ENCODE measurements at regions not wholly inside any gene's neighbourhood (a gene's known extent, or its start where the extent isn't known, plus 50 kb on each side); places are given as distances from the start of the nearest gene placed in this dataset.

DNA sequence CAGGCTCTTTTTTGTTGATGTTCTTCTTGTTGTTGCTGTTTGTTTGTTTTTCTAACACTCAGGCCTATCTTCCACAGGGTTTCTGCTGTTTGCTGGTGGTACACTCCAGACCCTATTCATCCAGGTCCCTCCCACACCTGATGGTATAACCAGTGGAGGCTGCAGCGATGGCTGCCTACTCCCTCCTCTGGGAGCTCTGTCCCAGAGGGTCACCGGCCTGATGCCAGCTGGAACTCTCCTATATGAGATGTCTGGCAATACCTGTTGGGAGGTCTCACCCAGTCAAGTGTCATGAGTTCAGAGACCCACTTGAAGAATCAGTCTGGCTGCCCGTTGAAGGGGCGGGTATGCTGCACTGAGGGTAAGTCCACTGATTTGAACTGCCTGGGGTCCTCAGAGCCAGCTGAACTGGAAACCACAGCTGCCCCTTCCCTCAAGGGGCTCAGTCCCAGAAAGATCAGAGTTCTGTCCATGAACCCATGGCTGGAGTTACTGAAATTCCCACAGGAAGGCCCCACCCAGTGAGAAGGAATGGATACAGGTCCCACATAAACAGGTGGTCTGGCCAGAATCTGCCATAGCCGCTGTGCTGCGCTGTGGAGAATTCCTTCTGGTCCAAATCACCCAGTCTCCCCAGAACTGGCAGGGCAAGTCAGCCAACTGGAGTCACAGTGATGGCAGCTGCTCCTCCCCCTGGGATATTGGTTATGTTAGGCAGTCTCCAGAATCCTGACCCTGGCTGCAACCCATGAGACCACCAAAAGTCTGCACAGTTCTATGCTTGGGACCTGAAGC is 664.4 kb downstream of the FRK start:
- no peak for DNase-seq

GRCh38 chr6:115393821-115394220 is 666.9 kb downstream of the FRK start:
- DNase-seq = no peak

DNA sequence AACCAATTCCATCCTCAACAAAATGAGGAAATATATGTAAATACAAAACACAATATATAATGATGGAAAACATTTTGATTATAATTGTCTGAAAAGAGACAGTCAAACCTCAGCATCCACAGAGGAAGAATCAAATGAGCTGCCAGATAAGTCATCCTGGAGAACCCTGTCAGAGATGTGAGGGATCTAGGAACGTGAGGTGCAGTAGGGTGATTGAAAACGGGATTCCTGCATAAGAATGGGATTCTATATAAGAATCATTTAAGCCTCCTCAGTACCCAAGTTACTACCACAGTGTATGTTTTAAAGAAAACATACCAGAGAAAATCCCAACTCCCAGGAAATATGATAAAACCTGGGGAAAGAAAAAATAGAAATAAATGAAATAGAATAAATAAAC is 690.5 kb downstream of the FRK start:
- DNase-seq = no peak

DNA sequence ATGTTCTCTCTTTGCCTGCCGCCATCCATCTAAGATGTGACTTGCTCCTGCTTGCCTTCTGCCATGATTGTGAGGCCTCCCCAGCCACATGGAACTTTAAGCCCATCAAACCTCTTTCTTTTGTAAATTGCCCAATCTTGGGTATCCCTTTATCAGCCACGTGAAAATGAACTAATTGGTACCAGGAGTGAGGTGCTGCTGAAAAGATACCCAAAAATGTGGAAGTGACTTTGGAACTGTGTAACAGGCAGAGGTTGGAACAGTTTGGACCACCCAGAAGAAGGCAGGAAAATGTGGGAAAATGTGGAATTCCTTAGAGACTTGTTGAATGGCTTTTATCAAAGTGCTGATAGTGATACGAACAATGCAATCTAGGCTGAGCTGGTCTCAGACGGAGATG is 694.9 kb downstream of the FRK start:
- DNase-seq = no peak

- no peak for DNase-seq
These were observed 697.3 kb downstream of the FRK start for GRCh38 chr6:115363379-115363778.

DNA sequence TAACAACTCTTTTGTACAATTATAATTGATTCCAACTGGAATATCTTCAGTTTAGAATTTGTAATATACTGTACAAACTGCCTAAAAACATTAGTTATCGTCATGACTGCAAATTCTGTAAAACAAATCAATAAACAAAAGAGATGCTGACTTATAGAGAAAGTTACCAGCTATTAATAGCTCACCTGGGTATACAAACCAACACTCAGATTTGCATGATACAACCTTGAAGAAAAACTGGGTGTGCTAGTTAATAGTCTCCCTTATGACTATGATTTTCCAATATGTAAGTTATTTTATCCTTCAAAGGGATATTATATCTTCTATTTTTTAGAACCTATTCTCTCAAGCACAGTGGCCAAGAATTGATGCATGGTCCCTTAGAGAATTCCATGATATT is 698.5 kb downstream of the FRK start:
- no peak for DNase-seq

GRCh38 chr6:115360602-115361325 is 699.9 kb downstream of the FRK start:
- peak; percentile 55 for DNase-seq

DNA sequence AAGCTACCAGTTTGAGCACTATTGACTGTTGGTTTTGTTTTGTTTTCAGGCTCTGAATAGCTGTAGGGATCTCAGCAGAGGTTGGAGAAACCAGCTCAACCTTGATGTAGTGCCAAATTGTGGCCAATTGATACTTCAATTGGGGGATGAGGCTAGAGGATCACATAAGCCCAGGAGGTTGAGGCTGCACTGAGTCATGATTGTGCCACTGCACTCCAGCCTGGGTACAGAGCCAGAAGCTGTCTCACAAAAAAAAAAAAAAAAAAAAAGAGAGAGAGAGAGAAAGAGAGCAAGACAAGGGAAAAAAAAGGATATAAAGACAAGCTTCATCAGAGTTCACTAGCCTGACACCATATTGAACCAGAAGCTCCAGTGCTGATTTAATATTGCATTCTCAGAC is 702.1 kb downstream of the FRK start:
- no peak for DNase-seq

GRCh38 chr6:115356371-115356770 is 704.3 kb downstream of the FRK start:
- no peak for DNase-seq

- no peak for DNase-seq
These were observed 737.7 kb downstream of the FRK start for GRCh38 chr6:115323001-115323400.

GRCh38 chr6:115319823-115320222 is 740.9 kb downstream of the FRK start:
- no peak for DNase-seq

GRCh38 chr6:115310156-115310555 is 750.5 kb downstream of the FRK start:
- no peak for DNase-seq

DNA sequence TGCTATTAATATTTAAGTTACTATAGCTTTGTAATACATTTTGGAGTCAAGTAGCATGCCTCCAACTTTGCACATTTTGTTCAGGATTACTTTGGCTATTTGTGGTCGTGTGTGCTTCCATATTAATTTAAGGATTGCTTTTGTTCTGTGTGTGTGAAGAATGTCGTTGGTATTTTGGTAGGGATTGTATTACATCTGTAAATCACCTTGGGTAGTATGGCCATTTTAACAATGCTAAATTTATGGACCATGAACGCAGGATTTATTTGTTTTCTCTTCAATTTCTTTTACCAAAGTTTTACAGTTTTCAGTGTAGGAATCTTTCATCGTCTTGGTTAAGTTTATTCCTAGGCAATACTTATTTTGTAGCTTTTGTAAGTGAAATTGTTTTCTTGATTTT is 758.0 kb downstream of the FRK start:
- no peak for DNase-seq

- DNase-seq = no peak
These were observed 773.2 kb downstream of the FRK start for GRCh38 chr6:115287467-115287866.

DNA sequence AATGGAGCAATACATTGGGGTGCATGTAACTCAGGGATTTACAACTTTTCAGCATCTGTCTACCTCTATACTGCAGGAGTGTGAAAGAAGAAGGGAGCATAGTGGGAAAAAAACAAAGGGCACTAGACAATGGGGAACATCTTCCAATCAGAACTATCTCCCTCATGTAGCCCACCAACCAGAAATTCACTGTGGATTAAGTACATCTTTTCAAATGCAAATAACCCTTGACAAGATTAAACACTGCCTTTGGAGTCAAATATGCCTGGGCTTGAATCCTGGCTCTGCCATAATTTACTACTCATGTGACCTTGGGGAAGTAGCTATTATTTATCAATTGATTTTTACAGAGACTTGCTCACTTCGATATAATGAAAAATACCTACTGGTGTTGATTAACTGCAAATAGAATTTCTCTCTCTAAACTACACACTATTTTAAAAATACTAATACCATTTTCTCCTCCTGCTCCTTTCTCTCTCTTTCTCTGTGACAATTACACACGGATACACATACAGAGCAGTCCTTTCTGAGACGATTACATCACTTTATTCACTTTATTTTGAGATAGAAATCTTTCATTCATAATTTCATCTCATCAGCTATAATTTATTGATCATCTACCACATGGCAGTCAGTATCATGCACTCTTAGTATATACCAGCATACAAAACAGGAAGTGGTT is 783.7 kb downstream of the FRK start:
- no peak for DNase-seq

DNA sequence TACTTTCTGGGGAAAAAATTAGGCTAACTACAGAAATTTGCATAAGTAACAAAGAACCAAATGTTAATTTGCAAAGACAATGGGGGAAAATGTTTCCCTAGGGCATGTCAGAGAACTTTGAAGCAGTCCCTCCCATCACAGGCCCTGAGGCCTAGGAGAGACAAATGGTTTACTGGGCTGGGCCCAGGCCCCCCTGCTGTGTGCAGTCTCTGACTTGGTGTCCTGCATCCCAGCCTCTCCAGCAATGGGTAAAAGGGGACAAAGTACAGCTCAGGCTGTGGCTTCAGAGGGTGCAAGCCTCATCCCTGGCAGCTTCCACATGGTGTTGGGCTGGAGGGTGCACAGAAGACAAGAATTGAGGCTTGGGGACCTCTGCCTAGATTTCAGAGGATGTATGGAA is 788.4 kb downstream of the FRK start:
- DNase-seq = no peak

- no peak for DNase-seq
These were observed 789.3 kb downstream of the FRK start for GRCh38 chr6:115271434-115271833.

- peak; percentile 83 for DNase-seq
These were observed 789.7 kb downstream of the FRK start for GRCh38 chr6:115270953-115271352.

- no peak for DNase-seq
These were observed 819.3 kb downstream of the FRK start for GRCh38 chr6:115241373-115241772.

- DNase-seq = no peak
These were observed 839.5 kb downstream of the FRK start for GRCh38 chr6:115221198-115221597.

GRCh38 chr6:115220551-115221159 is 840.0 kb downstream of the FRK start:
- no peak for DNase-seq

- no peak for DNase-seq
These were observed 841.0 kb downstream of the FRK start for GRCh38 chr6:115219645-115220044.

DNA sequence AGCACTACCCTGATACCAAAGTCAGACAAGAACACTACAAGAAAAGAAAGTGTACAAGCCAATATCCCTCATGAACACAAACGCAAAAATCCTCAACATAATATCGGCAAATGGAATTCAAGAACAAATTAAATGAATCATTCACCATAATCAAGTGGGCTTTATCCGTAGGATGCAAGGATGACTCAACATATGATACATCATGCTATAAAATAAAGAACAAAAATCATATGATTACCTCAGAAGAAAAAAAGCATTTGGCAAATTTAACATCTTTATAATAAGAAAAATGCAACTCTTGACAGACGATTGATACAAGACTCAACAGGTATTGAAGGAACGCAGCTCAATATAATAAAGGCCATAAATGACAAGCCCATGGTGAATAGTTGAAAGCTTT is 843.9 kb downstream of the FRK start:
- DNase-seq = no peak

DNA sequence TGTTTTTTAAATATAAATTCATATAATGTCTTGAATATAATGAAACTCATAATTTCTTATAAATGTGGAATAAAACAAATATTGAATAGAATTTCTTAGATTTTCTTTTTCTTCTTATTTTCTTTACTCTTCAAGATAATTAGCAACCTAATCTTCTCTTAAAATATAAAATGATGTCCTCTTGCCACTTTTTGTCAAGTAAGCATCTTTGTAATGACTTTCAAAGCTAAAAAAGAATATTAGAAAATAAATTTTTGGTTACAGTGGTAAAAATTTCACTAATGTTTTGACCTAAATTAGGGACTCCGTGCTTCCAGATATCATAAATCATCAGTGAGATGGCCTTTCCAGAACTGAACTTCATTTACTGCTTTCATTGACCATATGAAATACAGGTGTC is 846.4 kb downstream of the FRK start:
- DNase-seq = no peak

All from COR-L47 (cell line).